Upper lobe of left lung (tissue), 4 donors: ENCODE measurements at regions not wholly inside any gene's neighbourhood (a gene's known extent, or its start where the extent isn't known, plus 50 kb on each side); places are given as distances from the start of the nearest gene placed in this dataset.

Experiments
- CTCF ChIP-seq, 6 experiments: fragments of 450-650 bp in 4 of 6; fragments of 200-600 bp in 2 of 6; sonication (generic) in 2 of 6; IDR thresholded peaks; one replicate each; pipeline ENCODE4 v1.5.1; 2016 to 2019; ENCODE audit warnings: antibody characterized with exemption in 6 of 6
- POLR2A ChIP-seq, 4 donors: fragments of 450-650 bp; IDR thresholded peaks; one replicate each; pipeline ENCODE4 v1.5.1; 2016 to 2017; ENCODE audit warnings: antibody characterized with exemption in 4 of 4, mild to moderate bottlenecking in 2 of 4
- POLR2AphosphoS5 ChIP-seq, 2 donors: sonication (generic); formaldehyde crosslinking; IDR thresholded peaks; one replicate each; pipeline ENCODE4 v1.5.1; 2017; ENCODE audit warnings: antibody characterized with exemption in 2 of 2

GRCh38 chr14:42710071-42710470 lies 1103.4 kb downstream of the LRFN5 start:
- TF ChIP-seq POLR2AphosphoS5 (IDR thresholded peaks at IDR 0.05): no peak
- no peak for TF ChIP-seq POLR2A (IDR thresholded peaks at IDR 0.05)
- TF ChIP-seq CTCF (IDR thresholded peaks at IDR 0.05): no peak
